ENCODE measurements at regions not wholly inside any gene's neighbourhood (a gene's known extent, or its start where the extent isn't known, plus 50 kb on each side); places are given as distances from the start of the nearest gene placed in this dataset.
"Not testable (repeated sequence)": the region's sequence is repeated elsewhere in the genome, so short reads cannot be mapped to it uniquely, and the experiment has no call there.

DNA sequence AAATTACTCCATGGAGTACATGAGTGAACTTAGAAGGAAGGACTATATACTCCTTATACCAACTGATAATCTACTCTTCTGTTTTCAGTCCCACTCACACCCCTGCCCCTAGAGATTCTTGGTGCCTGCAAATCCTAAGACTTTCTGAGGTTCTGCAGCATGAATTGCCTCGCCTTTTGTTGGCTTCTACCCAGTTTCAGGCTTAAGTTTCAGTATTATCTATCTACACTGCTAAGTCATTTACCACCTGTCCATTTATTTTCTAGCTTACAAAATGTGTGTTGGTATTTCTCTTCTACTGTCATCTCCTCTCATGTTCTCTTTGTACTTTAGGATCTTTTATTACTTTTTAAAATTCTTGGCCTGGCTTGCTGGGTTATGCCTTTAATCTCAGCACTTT, 94.4 kb upstream of the AMOT start:
- no TSS peak for BruUV-seq (replicated peaks)
- DNase-seq (ENCODE audit: low spot score): no peak
- no peak overlapping the region for H3K4me3 ChIP-seq (ENCODE audit: low read depth, low read length, poor library complexity, severe bottlenecking)
- ChIA-PET CTCF (ENCODE audit: unreplicated experiment) (no interaction called here), POLR2A (no interaction called here)
- no peaks in the 10 kb centered on the region for H3K79me2 ChIP-seq (ENCODE audit: insufficient read depth, low read depth, low read length)
- no peak overlapping the region for H3K4me2 ChIP-seq (ENCODE audit: low read length)
- no peaks in the 10 kb centered on the region for H3K9me3 ChIP-seq (ENCODE audit: low read length)
- H3K9me2 ChIP-seq (ENCODE audit: insufficient read depth, low read length): no peaks in the 10 kb centered on the region
- no peak overlapping the region for H2AFZ ChIP-seq (ENCODE audit: low read length)
- H3K36me3 ChIP-seq (ENCODE audit: insufficient read depth, low read length): no peaks in the 10 kb centered on the region
- intact Hi-C loops (cut with micrococcal nuclease; ENCODE audit: unreplicated experiment): no loop called here
- H3K27ac ChIP-seq (ENCODE audit: low read depth, low read length, poor library complexity, severe bottlenecking): no peak overlapping the region
- H3K4me1 ChIP-seq (ENCODE audit: insufficient read depth, low read length, poor library complexity, severe bottlenecking): no peaks in the 10 kb centered on the region
- H4K20me1 ChIP-seq (ENCODE audit: insufficient read depth, low read length): no peaks in the 10 kb centered on the region
- TF ChIP-seq, protein P1, sequence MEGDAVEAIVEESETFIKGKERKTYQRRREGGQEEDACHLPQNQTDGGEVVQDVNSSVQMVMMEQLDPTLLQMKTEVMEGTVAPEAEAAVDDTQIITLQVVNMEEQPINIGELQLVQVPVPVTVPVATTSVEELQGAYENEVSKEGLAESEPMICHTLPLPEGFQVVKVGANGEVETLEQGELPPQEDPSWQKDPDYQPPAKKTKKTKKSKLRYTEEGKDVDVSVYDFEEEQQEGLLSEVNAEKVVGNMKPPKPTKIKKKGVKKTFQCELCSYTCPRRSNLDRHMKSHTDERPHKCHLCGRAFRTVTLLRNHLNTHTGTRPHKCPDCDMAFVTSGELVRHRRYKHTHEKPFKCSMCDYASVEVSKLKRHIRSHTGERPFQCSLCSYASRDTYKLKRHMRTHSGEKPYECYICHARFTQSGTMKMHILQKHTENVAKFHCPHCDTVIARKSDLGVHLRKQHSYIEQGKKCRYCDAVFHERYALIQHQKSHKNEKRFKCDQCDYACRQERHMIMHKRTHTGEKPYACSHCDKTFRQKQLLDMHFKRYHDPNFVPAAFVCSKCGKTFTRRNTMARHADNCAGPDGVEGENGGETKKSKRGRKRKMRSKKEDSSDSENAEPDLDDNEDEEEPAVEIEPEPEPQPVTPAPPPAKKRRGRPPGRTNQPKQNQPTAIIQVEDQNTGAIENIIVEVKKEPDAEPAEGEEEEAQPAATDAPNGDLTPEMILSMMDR (conservative IDR thresholded peaks at IDR 0.05; ENCODE audit: low read length): no peak
- no peak for TF ChIP-seq EZH2phosphoT487 (IDR thresholded peaks at IDR 0.05; ENCODE audit: borderline replicate concordance, low read depth, low read length)

DNA sequence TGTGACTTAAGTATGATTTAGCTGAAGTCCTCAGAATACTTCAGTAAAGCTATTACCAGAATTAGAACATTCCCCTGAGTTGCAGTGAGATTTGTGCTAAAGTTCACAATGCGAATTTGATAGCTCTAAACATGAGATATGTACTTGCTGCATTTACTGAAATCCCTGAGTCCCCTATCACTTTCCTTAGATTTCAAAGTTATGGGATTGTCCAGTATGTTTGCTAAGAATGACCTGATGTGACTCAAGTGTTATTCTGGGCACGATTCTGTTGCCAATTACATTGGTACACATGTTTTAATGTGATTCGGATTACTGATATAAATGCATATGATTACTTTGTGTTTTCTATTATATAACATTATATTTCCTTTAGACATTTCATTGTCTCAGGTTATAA, 91.3 kb upstream of the AMOT start:
- intact Hi-C loops (cut with micrococcal nuclease; ENCODE audit: unreplicated experiment): no loop called here
- CTCF ChIA-PET (ENCODE audit: unreplicated experiment): no interaction called here

DNA sequence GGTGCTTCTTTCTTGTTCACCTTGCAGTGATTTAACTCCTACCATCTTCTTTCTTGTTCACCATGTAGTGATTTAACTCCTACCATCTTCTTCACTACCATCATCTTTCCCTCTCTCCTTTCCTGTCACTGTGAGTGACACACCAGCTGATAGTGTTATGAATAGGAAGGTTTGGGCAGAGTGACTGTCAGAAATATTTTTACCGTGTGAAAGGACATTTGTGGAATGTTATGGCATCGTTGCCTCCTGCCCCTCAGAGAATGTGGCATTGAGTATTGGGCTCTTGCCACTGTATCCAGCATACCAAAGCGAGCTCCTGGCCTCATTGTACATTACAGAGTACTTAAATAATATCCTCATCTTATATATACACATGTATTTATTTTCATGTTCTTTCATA, 90.8 kb upstream of the AMOT start:
- Histone ChIP-seq H3K27ac (ENCODE audit: low read depth, low read length, poor library complexity, severe bottlenecking) (no peak overlapping the region), H3K4me1 (ENCODE audit: insufficient read depth, low read length, poor library complexity, severe bottlenecking) (no peaks in the 10 kb centered on the region), H3K79me2 (ENCODE audit: insufficient read depth, low read depth, low read length) (no peaks in the 10 kb centered on the region), H2AFZ (ENCODE audit: low read length) (no peak overlapping the region), H3K4me3 (ENCODE audit: low read depth, low read length, poor library complexity, severe bottlenecking) (no peak overlapping the region), H3K9me3 (ENCODE audit: low read length) (no peaks in the 10 kb centered on the region), H3K9me2 (ENCODE audit: insufficient read depth, low read length) (no peaks in the 10 kb centered on the region), H4K20me1 (ENCODE audit: insufficient read depth, low read length) (no peaks in the 10 kb centered on the region), H3K36me3 (ENCODE audit: insufficient read depth, low read length) (no peaks in the 10 kb centered on the region), H3K4me2 (ENCODE audit: low read length) (no peak overlapping the region)
- ChIA-PET POLR2A (no interaction called here), CTCF (ENCODE audit: unreplicated experiment) (no interaction called here)
- BruUV-seq (replicated peaks): no TSS peak
- intact Hi-C loops (cut with micrococcal nuclease; ENCODE audit: unreplicated experiment): no loop called here
- no peak for DNase-seq (ENCODE audit: low spot score)
- TF ChIP-seq, protein P1 (conservative IDR thresholded peaks at IDR 0.05; ENCODE audit: low read length): no peak
- no peak for TF ChIP-seq EZH2phosphoT487 (IDR thresholded peaks at IDR 0.05; ENCODE audit: borderline replicate concordance, low read depth, low read length)

More for the DNA sequence above, 91.3 kb upstream of the AMOT start:
- H2AFZ ChIP-seq (ENCODE audit: low read length): no peak overlapping the region
- H4K20me1 ChIP-seq (ENCODE audit: insufficient read depth, low read length): no peaks in the 10 kb centered on the region
- no peak overlapping the region for H3K27ac ChIP-seq (ENCODE audit: low read depth, low read length, poor library complexity, severe bottlenecking)
- no peak overlapping the region for H3K4me3 ChIP-seq (ENCODE audit: low read depth, low read length, poor library complexity, severe bottlenecking)
- POLR2A ChIA-PET: no interaction called here
- TF ChIP-seq, protein P1 (conservative IDR thresholded peaks at IDR 0.05; ENCODE audit: low read length): no peak
- no peak for TF ChIP-seq EZH2phosphoT487 (IDR thresholded peaks at IDR 0.05; ENCODE audit: borderline replicate concordance, low read depth, low read length)
- no peaks in the 10 kb centered on the region for H3K79me2 ChIP-seq (ENCODE audit: insufficient read depth, low read depth, low read length)
- no peak overlapping the region for H3K4me2 ChIP-seq (ENCODE audit: low read length)
- no peaks in the 10 kb centered on the region for H3K4me1 ChIP-seq (ENCODE audit: insufficient read depth, low read length, poor library complexity, severe bottlenecking)
- H3K9me2 ChIP-seq (ENCODE audit: insufficient read depth, low read length): no peaks in the 10 kb centered on the region
- H3K36me3 ChIP-seq (ENCODE audit: insufficient read depth, low read length): no peaks in the 10 kb centered on the region
- BruUV-seq (replicated peaks): no TSS peak
- DNase-seq (ENCODE audit: low spot score): no peak
- H3K9me3 ChIP-seq (ENCODE audit: low read length): no peaks in the 10 kb centered on the region

DNA sequence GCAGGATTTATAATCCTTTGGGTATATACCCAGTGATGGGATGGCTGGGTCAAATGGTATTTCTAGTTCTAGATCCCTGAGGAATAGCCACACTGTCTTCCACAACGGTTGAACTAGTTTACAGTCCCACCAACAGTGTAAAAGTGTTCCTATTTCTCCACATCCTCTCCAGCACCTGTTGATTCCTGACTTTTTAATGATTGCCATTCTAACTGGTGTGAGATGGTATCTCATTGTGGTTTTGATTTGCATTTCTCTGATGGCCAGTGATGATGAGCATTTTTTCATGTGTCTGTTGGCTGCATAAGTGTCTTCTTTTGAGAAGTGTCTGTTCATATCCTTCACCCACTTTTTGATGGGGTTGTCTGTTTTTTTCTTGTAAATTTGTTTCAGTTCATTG, 82.8 kb upstream of the AMOT start:
- H3K9me2 ChIP-seq (ENCODE audit: insufficient read depth, low read length); H2AFZ ChIP-seq (ENCODE audit: low read length); H3K36me3 ChIP-seq (ENCODE audit: insufficient read depth, low read length); POLR2A ChIA-PET; intact Hi-C loops (cut with micrococcal nuclease; ENCODE audit: unreplicated experiment); BruUV-seq (replicated peaks); CTCF ChIA-PET (ENCODE audit: unreplicated experiment); DNase-seq (ENCODE audit: low spot score); H3K9me3 ChIP-seq (ENCODE audit: low read length); H3K4me2 ChIP-seq (ENCODE audit: low read length); H3K4me3 ChIP-seq (ENCODE audit: low read depth, low read length, poor library complexity, severe bottlenecking); H3K27ac ChIP-seq (ENCODE audit: low read depth, low read length, poor library complexity, severe bottlenecking); H3K79me2 ChIP-seq (ENCODE audit: insufficient read depth, low read depth, low read length); H3K4me1 ChIP-seq (ENCODE audit: insufficient read depth, low read length, poor library complexity, severe bottlenecking); H4K20me1 ChIP-seq (ENCODE audit: insufficient read depth, low read length): not testable (repeated sequence)

Data from OCI-LY7 (cell line).